GM23248 (cell line): ENCODE measurements at regions not wholly inside any gene's neighbourhood (a gene's known extent, or its start where the extent isn't known, plus 50 kb on each side); places are given as distances from the start of the nearest gene placed in this dataset.

Experiments
- EZH2 ChIP-seq: fragments of 200-600 bp; sonication (generic); IDR thresholded peaks from 2 replicates; pipeline ENCODE4 v1.6.1; 2018; ENCODE audit warnings: antibody characterized with exemption, mild to moderate bottlenecking; ENCODE audit not compliant: insufficient read depth, poor library complexity, severe bottlenecking
- EZH2phosphoT487 ChIP-seq: fragments of 200-600 bp; sonication (generic); IDR thresholded peaks from 2 replicates; pipeline ENCODE4 v1.6.1; 2018; ENCODE audit warnings: antibody characterized with exemption, moderate library complexity, mild to moderate bottlenecking, low read depth; ENCODE audit not compliant: insufficient read depth

DNA sequence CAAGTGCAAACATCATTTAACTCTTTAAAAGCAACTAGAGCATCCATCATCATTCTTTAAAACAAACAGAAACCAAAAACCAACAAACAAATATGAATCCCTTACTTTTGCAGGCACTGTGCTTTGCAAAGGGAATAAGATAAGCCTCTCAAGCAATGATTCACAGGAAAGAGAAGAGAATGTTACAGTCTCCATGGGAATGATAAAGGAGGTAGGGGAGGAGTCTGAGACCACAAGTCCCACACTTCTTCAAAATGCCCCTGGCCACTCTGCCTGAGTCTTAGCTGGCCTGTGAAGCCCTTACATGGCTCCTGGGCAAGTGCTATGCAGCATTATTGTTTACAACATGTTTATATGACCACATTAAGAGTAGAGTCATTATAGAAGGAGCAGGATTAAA, 257.7 kb upstream of the MARCKS start:
- TF ChIP-seq EZH2 (no peak), EZH2phosphoT487 (no peak)
